ENCODE measurements at regions not wholly inside any gene's neighbourhood (a gene's known extent, or its start where the extent isn't known, plus 50 kb on each side); places are given as distances from the start of the nearest gene placed in this dataset.

- TF ChIP-seq EZH2phosphoT487 (IDR thresholded peaks at IDR 0.05; ENCODE audit: low read depth, severe bottlenecking, unreplicated experiment) (no peak), CTCF (IDR thresholded peaks at IDR 0.05; ENCODE audit: poor library complexity) (no peak), EZH2 (IDR thresholded peaks at IDR 0.05; ENCODE audit: borderline replicate concordance) (no peak)
- peak; percentile 20 for DNase-seq (ENCODE audit: low spot score)
- no peak overlapping the region for H2AFZ ChIP-seq
Observed at GRCh38 chr17:71633391-71633849, 487.4 kb upstream of the SOX9 start.

GRCh38 chr17:71634376-71634775 is 486.4 kb upstream of the SOX9 start:
- Histone ChIP-seq H3K4me2 (no peak overlapping the region), H3K4me1 (ENCODE audit: insufficient read depth) (peaks cover 16% of the 10 kb centered on the region), H3K4me3 (no peak overlapping the region), H3K9me2 (replicated peaks; ENCODE audit: insufficient read depth) (no peaks in the 10 kb centered on the region), H4K20me1 (ENCODE audit: insufficient read depth, poor library complexity, severe bottlenecking) (no peaks in the 10 kb centered on the region), H3K79me2 (no peaks in the 10 kb centered on the region), H3K27me3 (no peaks in the 10 kb centered on the region), H2AFZ (no peak overlapping the region), H3K9me3 (ENCODE audit: low read depth) (no peaks in the 10 kb centered on the region), H3K36me3 (replicated peaks; ENCODE audit: insufficient read depth, low read depth) (no peaks in the 10 kb centered on the region), H3K27ac (no peak overlapping the region)
- 79% methylated on average over 1 of the region's 1 CpG for WGBS (ENCODE audit: low lambda C conversion rate, missing lambda C conversion rate)
- no peak for DNase-seq (ENCODE audit: low spot score)
- no peak for TF ChIP-seq EZH2 (IDR thresholded peaks at IDR 0.05; ENCODE audit: borderline replicate concordance)
- no peak for TF ChIP-seq EZH2phosphoT487 (IDR thresholded peaks at IDR 0.05; ENCODE audit: low read depth, severe bottlenecking, unreplicated experiment)
- TF ChIP-seq CTCF (IDR thresholded peaks at IDR 0.05; ENCODE audit: poor library complexity): no peak

More at GRCh38 chr17:71633391-71633849, 487.4 kb upstream of the SOX9 start:
- no peaks in the 10 kb centered on the region for H3K9me3 ChIP-seq (ENCODE audit: low read depth)
- no peaks in the 10 kb centered on the region for H4K20me1 ChIP-seq (ENCODE audit: insufficient read depth, poor library complexity, severe bottlenecking)
- H3K4me3 ChIP-seq: no peak overlapping the region
- H3K36me3 ChIP-seq (replicated peaks; ENCODE audit: insufficient read depth, low read depth): no peaks in the 10 kb centered on the region
- no peaks in the 10 kb centered on the region for H3K27me3 ChIP-seq
- H3K79me2 ChIP-seq: no peaks in the 10 kb centered on the region
- H3K9me2 ChIP-seq (replicated peaks; ENCODE audit: insufficient read depth): no peaks in the 10 kb centered on the region
- peaks cover 16% of the 10 kb centered on the region for H3K4me1 ChIP-seq (ENCODE audit: insufficient read depth)
- no peak overlapping the region for H3K4me2 ChIP-seq
- no peak overlapping the region for H3K27ac ChIP-seq
- WGBS (ENCODE audit: low lambda C conversion rate, missing lambda C conversion rate): 27% methylated on average over 4 of the region's 4 CpGs

GRCh38 chr17:71635187-71635586 is 485.6 kb upstream of the SOX9 start:
- Histone ChIP-seq H3K9me3 (ENCODE audit: low read depth) (no peaks in the 10 kb centered on the region), H3K4me3 (no peak overlapping the region), H2AFZ (no peak overlapping the region), H3K4me1 (ENCODE audit: insufficient read depth) (peaks cover 16% of the 10 kb centered on the region), H3K4me2 (no peak overlapping the region), H3K27me3 (no peaks in the 10 kb centered on the region), H3K27ac (no peak overlapping the region), H3K36me3 (replicated peaks; ENCODE audit: insufficient read depth, low read depth) (no peaks in the 10 kb centered on the region), H3K9me2 (replicated peaks; ENCODE audit: insufficient read depth) (no peaks in the 10 kb centered on the region), H3K79me2 (no peaks in the 10 kb centered on the region), H4K20me1 (ENCODE audit: insufficient read depth, poor library complexity, severe bottlenecking) (no peaks in the 10 kb centered on the region)
- DNase-seq (ENCODE audit: low spot score): no peak
- TF ChIP-seq EZH2phosphoT487 (IDR thresholded peaks at IDR 0.05; ENCODE audit: low read depth, severe bottlenecking, unreplicated experiment) (no peak), CTCF (IDR thresholded peaks at IDR 0.05; ENCODE audit: poor library complexity) (no peak), EZH2 (IDR thresholded peaks at IDR 0.05; ENCODE audit: borderline replicate concordance) (no peak)
- WGBS (ENCODE audit: low lambda C conversion rate, missing lambda C conversion rate): 79% methylated on average over 5 of the region's 5 CpGs

- WGBS (ENCODE audit: low lambda C conversion rate, missing lambda C conversion rate): 55% methylated on average over 1 of the region's 1 CpG
- H3K4me3 ChIP-seq: no peak overlapping the region
- no peaks in the 10 kb centered on the region for H3K36me3 ChIP-seq (replicated peaks; ENCODE audit: insufficient read depth, low read depth)
- no peak overlapping the region for H3K4me2 ChIP-seq
- TF ChIP-seq EZH2 (IDR thresholded peaks at IDR 0.05; ENCODE audit: borderline replicate concordance): no peak
- TF ChIP-seq EZH2phosphoT487 (IDR thresholded peaks at IDR 0.05; ENCODE audit: low read depth, severe bottlenecking, unreplicated experiment): no peak
- no peak for TF ChIP-seq CTCF (IDR thresholded peaks at IDR 0.05; ENCODE audit: poor library complexity)
- H3K79me2 ChIP-seq: no peaks in the 10 kb centered on the region
- no peak for DNase-seq (ENCODE audit: low spot score)
- H2AFZ ChIP-seq: no peak overlapping the region
- no peak overlapping the region for H3K27ac ChIP-seq
- no peaks in the 10 kb centered on the region for H3K9me2 ChIP-seq (replicated peaks; ENCODE audit: insufficient read depth)
- H3K9me3 ChIP-seq (ENCODE audit: low read depth): no peaks in the 10 kb centered on the region
- H3K4me1 ChIP-seq (ENCODE audit: insufficient read depth): peaks cover 12% of the 10 kb centered on the region
- H3K27me3 ChIP-seq: no peaks in the 10 kb centered on the region
- no peaks in the 10 kb centered on the region for H4K20me1 ChIP-seq (ENCODE audit: insufficient read depth, poor library complexity, severe bottlenecking)
Observed at GRCh38 chr17:71636644-71637043, 484.2 kb upstream of the SOX9 start.

All from hepatocyte (in vitro differentiated cells).